HEK293 (cell line): ENCODE measurements at regions not wholly inside any gene's neighbourhood (a gene's known extent, or its start where the extent isn't known, plus 50 kb on each side); places are given as distances from the start of the nearest gene placed in this dataset.

Experiments
- CTCF ChIA-PET: fragments of 350-600 bp; formaldehyde crosslinking; extraction: SDS; loops from one replicate; lab custom pipeline; 2021; ENCODE audit warnings: antibody characterized with exemption; lab: Yijun Ruan, JAX
- POLR2A ChIA-PET: fragments of 300-600 bp; formaldehyde crosslinking; extraction: SDS; loops from one replicate; lab custom pipeline; 2020; ENCODE audit warnings: antibody characterized with exemption, inconsistent platforms; lab: Yijun Ruan, JAX
- H3K27ac ChIP-seq: fragments of 200-500 bp; sonication (Bioruptor generic); 2 replicates; pipeline ENCODE4 v1.5.1; 2014; ENCODE audit warnings: low read depth, low read length, control low read depth, inconsistent platforms; ENCODE audit errors: extremely low read depth
- H3K36me3 ChIP-seq, 2 experiments: fragments of 200-500 bp in 1 of 2; sonication (Bioruptor generic) in 1 of 2; 1 replicate in 1 of 2; 2 replicates in 1 of 2; pipeline ENCODE4 v1.5.1; 2014 to 2017; ENCODE audit warnings: inconsistent platforms in 2 of 2, low read length in 2 of 2; ENCODE audit not compliant: control insufficient read depth in 2 of 2, insufficient read depth in 1 of 2
- H3K4me1 ChIP-seq: fragments of 200-500 bp; sonication (Bioruptor generic); 2 replicates; pipeline ENCODE4 v1.5.1; 2014; ENCODE audit warnings: mild to moderate bottlenecking, low read length, inconsistent platforms; ENCODE audit not compliant: control insufficient read depth, insufficient read depth
- H3K4me3 ChIP-seq: 2 replicates; pipeline ENCODE4 v1.5.1; 2011; ENCODE audit warnings: low read depth, mild to moderate bottlenecking, control low read depth, low read length, moderate library complexity
- H3K9me3 ChIP-seq: fragments of 200-500 bp; sonication (Bioruptor generic); 2 replicates; pipeline ENCODE4 v1.5.1; 2014; ENCODE audit warnings: low read depth, low read length, inconsistent platforms; ENCODE audit not compliant: control insufficient read depth, insufficient read depth
- EGR2 ChIP-seq: fragments of 450-650 bp; formaldehyde crosslinking; IDR thresholded peaks from 2 replicates; pipeline ENCODE4 v1.5.1; 2016; ENCODE audit warnings: low read depth, missing biosample characterization, missing genetic modification characterization
- GLI2 ChIP-seq: fragments of 450-650 bp; formaldehyde crosslinking; IDR thresholded peaks from 2 replicates; pipeline ENCODE4; 2017; ENCODE audit warnings: missing biosample characterization, missing genetic modification characterization, low read depth, borderline replicate concordance
- HOXA7 ChIP-seq: sonication (generic); formaldehyde crosslinking; IDR thresholded peaks from 2 replicates; pipeline ENCODE4 v1.8.1; 2022; ENCODE audit warnings: missing genetic modification reagents, borderline replicate concordance
- HOXD13 ChIP-seq: sonication (generic); formaldehyde crosslinking; IDR thresholded peaks from 2 replicates; pipeline ENCODE4 v1.8.0; 2022; ENCODE audit warnings: missing genetic modification reagents, borderline replicate concordance
- IKZF3 ChIP-seq: fragments of 450-650 bp; IDR thresholded peaks from 2 replicates; pipeline ENCODE4 v1.5.0; 2018; ENCODE audit warnings: missing biosample characterization, mild to moderate bottlenecking, missing genetic modification characterization, moderate library complexity
- INSM2 ChIP-seq: fragments of 450-650 bp; formaldehyde crosslinking; IDR thresholded peaks from 2 replicates; pipeline ENCODE4 v1.5.1; 2016; ENCODE audit warnings: missing biosample characterization, missing genetic modification characterization
- SCRT2 ChIP-seq: fragments of 450-650 bp; formaldehyde crosslinking; IDR thresholded peaks from 2 replicates; pipeline ENCODE4 v1.5.1; 2016; ENCODE audit warnings: missing biosample characterization, missing genetic modification characterization
- ZBTB20 ChIP-seq: fragments of 450-650 bp; formaldehyde crosslinking; IDR thresholded peaks from 2 replicates; pipeline ENCODE4 v1.5.1; 2016; ENCODE audit warnings: missing biosample characterization, missing genetic modification characterization
- ZEB2 ChIP-seq: fragments of 450-650 bp; formaldehyde crosslinking; IDR thresholded peaks from 2 replicates; pipeline ENCODE4 v1.5.1; 2016; ENCODE audit warnings: missing biosample characterization, missing genetic modification characterization
- ZFHX2 ChIP-seq: fragments of 450-650 bp; formaldehyde crosslinking; conservative IDR thresholded peaks from 2 replicates; pipeline ENCODE4 v1.5.1; 2016; ENCODE audit warnings: missing biosample characterization, missing genetic modification characterization
- ZFP3 ChIP-seq: fragments of 450-650 bp; formaldehyde crosslinking; IDR thresholded peaks from 2 replicates; pipeline ENCODE4 v1.5.1; 2016; ENCODE audit warnings: low read depth, missing biosample characterization, missing genetic modification characterization
- ZNF132 ChIP-seq: fragments of 450-650 bp; formaldehyde crosslinking; IDR thresholded peaks from 2 replicates; pipeline ENCODE4 v1.5.1; 2017; ENCODE audit warnings: missing biosample characterization, missing genetic modification characterization, borderline replicate concordance
- ZNF140 ChIP-seq: fragments of 450-650 bp; formaldehyde crosslinking; IDR thresholded peaks from 2 replicates; pipeline ENCODE4 v1.5.1; 2016; ENCODE audit warnings: missing biosample characterization, missing genetic modification characterization
- ZNF18 ChIP-seq: fragments of 450-650 bp; formaldehyde crosslinking; IDR thresholded peaks from 2 replicates; pipeline ENCODE4 v1.5.1; 2016; ENCODE audit warnings: missing biosample characterization, missing genetic modification characterization
- ZNF324 ChIP-seq: fragments of 450-650 bp; formaldehyde crosslinking; IDR thresholded peaks from 2 replicates; pipeline ENCODE4 v1.5.1; 2016; ENCODE audit warnings: missing biosample characterization, missing genetic modification characterization
- ZNF394 ChIP-seq: fragments of 450-650 bp; formaldehyde crosslinking; IDR thresholded peaks from 2 replicates; pipeline ENCODE4 v1.5.1; 2016; ENCODE audit warnings: missing biosample characterization, missing genetic modification characterization, mild to moderate bottlenecking, moderate library complexity, borderline replicate concordance
- ZNF426 ChIP-seq: fragments of 450-650 bp; formaldehyde crosslinking; IDR thresholded peaks from 2 replicates; pipeline ENCODE4 v1.5.1; 2017; ENCODE audit warnings: missing biosample characterization, missing genetic modification characterization, mild to moderate bottlenecking, inconsistent platforms, moderate library complexity
- ZNF529 ChIP-seq: fragments of 450-650 bp; formaldehyde crosslinking; IDR thresholded peaks from 2 replicates; pipeline ENCODE4 v1.5.1; 2017; ENCODE audit warnings: missing genetic modification characterization, missing biosample characterization; ENCODE audit not compliant: insufficient replicate concordance
- ZNF600 ChIP-seq: fragments of 450-650 bp; formaldehyde crosslinking; IDR thresholded peaks from 2 replicates; pipeline ENCODE4 v1.5.1; 2016; ENCODE audit warnings: missing biosample characterization, missing genetic modification characterization
- ZNF621 ChIP-seq: fragments of 450-650 bp; formaldehyde crosslinking; IDR thresholded peaks from 2 replicates; pipeline ENCODE4 v1.5.1; 2017; ENCODE audit warnings: missing biosample characterization, missing genetic modification characterization
- ZNF658 ChIP-seq: fragments of 450-650 bp; formaldehyde crosslinking; IDR thresholded peaks from 2 replicates; pipeline ENCODE4; 2016; ENCODE audit warnings: missing biosample characterization, missing genetic modification characterization
- ZNF707 ChIP-seq: fragments of 450-650 bp; formaldehyde crosslinking; IDR thresholded peaks from 2 replicates; pipeline ENCODE4 v1.5.1; 2016; ENCODE audit warnings: missing biosample characterization, missing genetic modification characterization
- ZNF830 ChIP-seq: fragments of 450-650 bp; IDR thresholded peaks from 2 replicates; pipeline ENCODE4 v1.5.0; 2018; ENCODE audit warnings: missing biosample characterization, missing genetic modification characterization, low read depth, mild to moderate bottlenecking, moderate library complexity
- TF ChIP-seq, protein P1 (sequence below): fragments of 450-650 bp; formaldehyde crosslinking; IDR thresholded peaks from 2 replicates; pipeline ENCODE4 v1.5.1; 2016; ENCODE audit warnings: missing biosample characterization, missing genetic modification characterization
- TF ChIP-seq, protein P2 (sequence below): fragments of 450-650 bp; formaldehyde crosslinking; IDR thresholded peaks from 2 replicates; pipeline ENCODE4 v1.5.1; 2016; ENCODE audit warnings: missing biosample characterization, missing genetic modification characterization

DNA sequence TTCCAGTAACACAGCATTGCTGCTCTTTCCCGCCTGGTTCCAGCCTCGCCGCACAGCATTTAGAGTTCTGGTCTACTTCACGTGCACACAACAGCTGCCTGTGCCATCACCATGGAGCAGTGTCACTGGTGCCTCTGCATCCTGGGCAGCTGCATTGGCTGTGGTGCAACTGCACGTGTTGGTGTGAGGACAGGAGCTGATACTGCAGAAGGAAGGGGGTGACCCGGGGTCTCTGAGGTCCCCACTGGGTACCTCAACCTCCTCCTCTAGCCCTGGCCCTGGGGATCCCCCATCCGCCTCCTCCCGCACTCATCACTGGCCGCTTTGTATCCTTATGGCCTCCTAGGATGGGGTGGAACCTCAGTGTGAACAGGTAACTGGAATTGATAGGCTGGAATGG, 112.5 kb downstream of the SOX1 start:
- Histone ChIP-seq H3K27ac (no peak overlapping the region), H3K4me3 (no peak overlapping the region), H3K36me3 (no peaks in the 10 kb centered on the region), H3K9me3 (no peaks in the 10 kb centered on the region), H3K4me1 (no peaks in the 10 kb centered on the region)
- TF ChIP-seq ZNF394 (tag by site-specific recombination) = no peak
- TF ChIP-seq ZNF324 (tag by site-specific recombination) = no peak
- no peak for TF ChIP-seq ZNF707 (tag by site-specific recombination)
- no peak for TF ChIP-seq ZNF658
- TF ChIP-seq GLI2 (tag by site-specific recombination) = no peak
- no peak for TF ChIP-seq IKZF3 (tag by site-specific recombination)
- TF ChIP-seq ZBTB20 (tag by site-specific recombination) = no peak
- TF ChIP-seq INSM2 (tag by site-specific recombination) = no peak
- POLR2A ChIA-PET = no interaction called here
- CTCF ChIA-PET = no interaction called here

DNA sequence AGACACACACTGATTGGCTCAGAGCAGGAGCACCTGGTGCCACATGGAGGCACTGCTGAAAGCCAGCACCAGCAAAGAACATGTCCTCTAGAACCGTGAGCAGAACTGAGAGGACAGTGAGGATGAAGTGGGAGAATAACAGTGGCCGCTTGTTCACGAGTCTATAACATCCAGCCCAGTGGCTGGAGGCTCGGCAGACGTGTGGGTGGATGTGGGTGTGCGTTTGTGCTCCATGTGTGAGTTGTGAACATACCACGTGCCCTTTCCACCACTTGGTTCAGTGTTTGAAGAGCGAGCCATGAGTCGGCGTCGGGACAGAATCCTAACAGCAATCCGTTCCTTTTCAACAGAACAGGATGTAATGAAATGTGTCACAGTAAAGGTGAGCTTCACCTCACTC, 113.0 kb downstream of the SOX1 start:
- no peaks in the 10 kb centered on the region for H3K9me3 ChIP-seq
- no peaks in the 10 kb centered on the region for H3K36me3 ChIP-seq
- no peak overlapping the region for H3K27ac ChIP-seq
- ChIA-PET POLR2A (no interaction called here), CTCF (no interaction called here)
- H3K4me1 ChIP-seq = no peaks in the 10 kb centered on the region
- TF ChIP-seq, protein P1, sequence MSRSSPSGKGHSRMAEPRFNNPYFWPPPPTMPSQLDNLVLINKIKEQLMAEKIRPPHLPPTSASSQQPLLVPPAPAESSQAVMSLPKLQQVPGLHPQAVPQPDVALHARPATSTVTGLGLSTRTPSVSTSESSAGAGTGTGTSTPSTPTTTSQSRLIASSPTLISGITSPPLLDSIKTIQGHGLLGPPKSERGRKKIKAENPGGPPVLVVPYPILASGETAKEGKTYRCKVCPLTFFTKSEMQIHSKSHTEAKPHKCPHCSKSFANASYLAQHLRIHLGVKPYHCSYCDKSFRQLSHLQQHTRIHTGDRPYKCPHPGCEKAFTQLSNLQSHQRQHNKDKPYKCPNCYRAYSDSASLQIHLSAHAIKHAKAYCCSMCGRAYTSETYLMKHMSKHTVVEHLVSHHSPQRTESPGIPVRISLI = no peak
- TF ChIP-seq ZFHX2 (peak; percentile 70), EGR2 (tag by site-specific recombination) (peak; percentile 50; the same call in 1 of the 2 replicates), SCRT2 (tag by site-specific recombination) (no peak)
- no peak overlapping the region for H3K4me3 ChIP-seq

GRCh38 chr13:112181336-112182067, 114.6 kb downstream of the SOX1 start:
- no peaks in the 10 kb centered on the region for H3K36me3 ChIP-seq
- H3K9me3 ChIP-seq = no peaks in the 10 kb centered on the region
- H3K27ac ChIP-seq = no peak overlapping the region
- no peak overlapping the region for H3K4me3 ChIP-seq
- POLR2A ChIA-PET = no interaction called here
- TF ChIP-seq ZNF830 (tag by site-specific recombination) (no peak), ZNF132 (tag by site-specific recombination) (no peak), HOXD13 (CRISPR knock-in tag) (no peak), IKZF3 (tag by site-specific recombination) (no peak), ZNF140 (tag by site-specific recombination) (no peak), ZNF529 (tag by site-specific recombination) (no peak), EGR2 (tag by site-specific recombination) (no peak), ZFP3 (tag by site-specific recombination) (no peak), ZNF621 (tag by site-specific recombination) (no peak), HOXA7 (no peak), SCRT2 (tag by site-specific recombination) (no peak), ZNF426 (no peak), ZNF18 (tag by site-specific recombination) (no peak), ZNF600 (tag by site-specific recombination) (no peak), ZEB2 (tag by site-specific recombination) (no peak)
- TF ChIP-seq, protein P2, sequence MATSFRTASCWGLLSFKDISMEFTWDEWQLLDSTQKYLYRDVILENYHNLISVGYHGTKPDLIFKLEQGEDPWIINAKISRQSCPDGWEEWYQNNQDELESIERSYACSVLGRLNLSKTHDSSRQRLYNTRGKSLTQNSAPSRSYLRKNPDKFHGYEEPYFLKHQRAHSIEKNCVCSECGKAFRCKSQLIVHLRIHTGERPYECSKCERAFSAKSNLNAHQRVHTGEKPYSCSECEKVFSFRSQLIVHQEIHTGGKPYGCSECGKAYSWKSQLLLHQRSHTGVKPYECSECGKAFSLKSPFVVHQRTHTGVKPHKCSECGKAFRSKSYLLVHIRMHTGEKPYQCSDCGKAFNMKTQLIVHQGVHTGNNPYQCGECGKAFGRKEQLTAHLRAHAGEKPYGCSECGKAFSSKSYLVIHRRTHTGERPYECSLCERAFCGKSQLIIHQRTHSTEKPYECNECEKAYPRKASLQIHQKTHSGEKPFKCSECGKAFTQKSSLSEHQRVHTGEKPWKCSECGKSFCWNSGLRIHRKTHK (tag by site-specific recombination) = no peak
- TF ChIP-seq, all 188 proteins: peak for 0
- no peaks in the 10 kb centered on the region for H3K4me1 ChIP-seq
- CTCF ChIA-PET = no interaction called here
